ENCODE measurements at regions not wholly inside any gene's neighbourhood (a gene's known extent, or its start where the extent isn't known, plus 50 kb on each side); places are given as distances from the start of the nearest gene placed in this dataset.

DNA sequence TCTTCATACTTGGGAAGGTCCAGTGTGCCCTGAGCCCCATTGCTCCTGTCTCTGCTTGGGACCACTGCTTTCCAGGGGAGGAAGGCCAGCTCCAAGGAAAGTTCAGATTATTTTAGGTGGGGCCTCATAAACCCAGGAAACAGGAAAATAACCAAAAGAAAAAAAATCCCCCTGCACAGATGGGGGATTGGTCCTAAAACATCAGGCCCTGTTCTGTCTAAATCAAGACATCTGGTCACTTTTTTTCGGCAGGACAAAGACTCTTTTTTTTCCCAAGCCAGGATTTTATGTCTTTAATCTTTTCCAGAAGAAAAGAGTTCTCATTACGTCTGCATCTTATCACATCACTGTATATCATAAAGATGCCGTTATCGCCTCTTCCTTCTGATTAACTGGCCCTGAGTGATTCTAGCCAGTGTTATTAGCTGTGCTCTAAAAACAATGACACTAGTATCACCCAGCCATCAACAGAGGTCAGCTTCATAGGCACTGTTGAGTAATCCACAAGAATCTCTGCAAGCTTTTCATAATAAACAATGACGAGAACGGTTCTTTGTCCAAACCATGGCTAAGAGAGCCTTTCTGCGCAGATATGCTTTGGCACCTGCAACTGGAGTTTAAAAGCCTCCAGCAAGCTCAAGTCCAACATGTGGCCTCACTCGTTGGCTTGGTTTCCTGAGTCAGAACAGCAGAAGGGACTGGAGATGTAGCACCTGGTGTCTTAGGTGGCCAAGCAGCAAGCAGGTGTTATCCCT lies 138.2 kb downstream of the VAPA start:
- H3K9ac ChIP-seq (ENCODE audit: low read length), result no peak overlapping the region
- H4K20me1 ChIP-seq (ENCODE audit: insufficient read depth), result no peaks in the 10 kb centered on the region
- no peak for TF ChIP-seq ELF1 (IDR thresholded peaks at IDR 0.05; ENCODE audit: borderline replicate concordance, low read depth)
- TF ChIP-seq, protein P1, sequence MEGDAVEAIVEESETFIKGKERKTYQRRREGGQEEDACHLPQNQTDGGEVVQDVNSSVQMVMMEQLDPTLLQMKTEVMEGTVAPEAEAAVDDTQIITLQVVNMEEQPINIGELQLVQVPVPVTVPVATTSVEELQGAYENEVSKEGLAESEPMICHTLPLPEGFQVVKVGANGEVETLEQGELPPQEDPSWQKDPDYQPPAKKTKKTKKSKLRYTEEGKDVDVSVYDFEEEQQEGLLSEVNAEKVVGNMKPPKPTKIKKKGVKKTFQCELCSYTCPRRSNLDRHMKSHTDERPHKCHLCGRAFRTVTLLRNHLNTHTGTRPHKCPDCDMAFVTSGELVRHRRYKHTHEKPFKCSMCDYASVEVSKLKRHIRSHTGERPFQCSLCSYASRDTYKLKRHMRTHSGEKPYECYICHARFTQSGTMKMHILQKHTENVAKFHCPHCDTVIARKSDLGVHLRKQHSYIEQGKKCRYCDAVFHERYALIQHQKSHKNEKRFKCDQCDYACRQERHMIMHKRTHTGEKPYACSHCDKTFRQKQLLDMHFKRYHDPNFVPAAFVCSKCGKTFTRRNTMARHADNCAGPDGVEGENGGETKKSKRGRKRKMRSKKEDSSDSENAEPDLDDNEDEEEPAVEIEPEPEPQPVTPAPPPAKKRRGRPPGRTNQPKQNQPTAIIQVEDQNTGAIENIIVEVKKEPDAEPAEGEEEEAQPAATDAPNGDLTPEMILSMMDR (IDR thresholded peaks at IDR 0.05 in 2 of 3, conservative IDR thresholded peaks at IDR 0.05 in 1 of 3; ENCODE audit: borderline replicate concordance in 1 of 3, insufficient read depth in 1 of 3, low read depth in 2 of 3, low read length in 2 of 3), result no peak
- no peak for TF ChIP-seq EGR1 (IDR thresholded peaks at IDR 0.05; ENCODE audit: low read depth)
- no peak for TF ChIP-seq POLR2A (IDR thresholded peaks at IDR 0.05; ENCODE audit: borderline replicate concordance, extremely low read depth, insufficient read depth, insufficient read length)
- no peak for TF ChIP-seq CEBPB (IDR thresholded peaks at IDR 0.05; ENCODE audit: low read depth)
- TF ChIP-seq, protein P2, sequence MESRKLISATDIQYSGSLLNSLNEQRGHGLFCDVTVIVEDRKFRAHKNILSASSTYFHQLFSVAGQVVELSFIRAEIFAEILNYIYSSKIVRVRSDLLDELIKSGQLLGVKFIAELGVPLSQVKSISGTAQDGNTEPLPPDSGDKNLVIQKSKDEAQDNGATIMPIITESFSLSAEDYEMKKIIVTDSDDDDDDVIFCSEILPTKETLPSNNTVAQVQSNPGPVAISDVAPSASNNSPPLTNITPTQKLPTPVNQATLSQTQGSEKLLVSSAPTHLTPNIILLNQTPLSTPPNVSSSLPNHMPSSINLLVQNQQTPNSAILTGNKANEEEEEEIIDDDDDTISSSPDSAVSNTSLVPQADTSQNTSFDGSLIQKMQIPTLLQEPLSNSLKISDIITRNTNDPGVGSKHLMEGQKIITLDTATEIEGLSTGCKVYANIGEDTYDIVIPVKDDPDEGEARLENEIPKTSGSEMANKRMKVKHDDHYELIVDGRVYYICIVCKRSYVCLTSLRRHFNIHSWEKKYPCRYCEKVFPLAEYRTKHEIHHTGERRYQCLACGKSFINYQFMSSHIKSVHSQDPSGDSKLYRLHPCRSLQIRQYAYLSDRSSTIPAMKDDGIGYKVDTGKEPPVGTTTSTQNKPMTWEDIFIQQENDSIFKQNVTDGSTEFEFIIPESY (IDR thresholded peaks at IDR 0.05; ENCODE audit: extremely low read depth, insufficient replicate concordance, low read length), result no peak
- TF ChIP-seq EZH2 (IDR thresholded peaks at IDR 0.05), result no peak
- no peak for TF ChIP-seq SIN3A (IDR thresholded peaks at IDR 0.05; ENCODE audit: low read depth)
- TF ChIP-seq ATF3 (IDR thresholded peaks at IDR 0.05), result no peak
- no peak for TF ChIP-seq POLR2AphosphoS5 (IDR thresholded peaks at IDR 0.05; ENCODE audit: low read depth, low read length)
- TF ChIP-seq CBX3 (IDR thresholded peaks at IDR 0.05; ENCODE audit: low read depth), result no peak
- no peak for TF ChIP-seq YY1 (IDR thresholded peaks at IDR 0.05; ENCODE audit: extremely low read depth, insufficient replicate concordance, low read depth, low read length)
- no peak for TF ChIP-seq JUND (IDR thresholded peaks at IDR 0.05)
- H3K27ac ChIP-seq (ENCODE audit: low read depth, low read length), result no peak overlapping the region
- CTCF ChIA-PET, result no interaction called here
- intact Hi-C loops (cut with micrococcal nuclease), result no loop called here
- H3K9me2 ChIP-seq (ENCODE audit: insufficient read depth), result no peaks in the 10 kb centered on the region
- H2AFZ ChIP-seq (ENCODE audit: low read depth, low read length, poor library complexity, severe bottlenecking), result no peak overlapping the region
- peaks cover 15% of the 10 kb centered on the region for H3K27me3 ChIP-seq (ENCODE audit: insufficient read depth, low read length)
- POLR2A ChIA-PET, result no interaction called here
- H3K79me2 ChIP-seq (ENCODE audit: insufficient read depth, low read length), result no peaks in the 10 kb centered on the region
- no peaks in the 10 kb centered on the region for H3K36me3 ChIP-seq (ENCODE audit: control insufficient read depth in 1 of 2, insufficient read depth in 2 of 2, low read length in 2 of 2)
- no peak overlapping the region for H3K4me2 ChIP-seq (ENCODE audit: low read length)
- no TSS peak for BruUV-seq (replicated peaks)
- ATAC-seq (no peak), DNase-seq (ENCODE audit: low read depth, low spot score) (no peak)
- no peaks in the 10 kb centered on the region for H3K4me1 ChIP-seq (ENCODE audit: control insufficient read depth in 1 of 2, insufficient read depth in 2 of 2, low read length in 2 of 2)
- no peak overlapping the region for H3K4me3 ChIP-seq (replicated peaks in 1 of 2; ENCODE audit: low read depth in 1 of 2, low read length in 2 of 2)
- RAD21 ChIA-PET (ENCODE audit: low non-redundant PET in 1 of 2, low total read pairs in 2 of 2, uncharacterized antibody in 2 of 2, unreplicated experiment in 2 of 2), result no interaction called here
- no peaks in the 10 kb centered on the region for H3K9me3 ChIP-seq (ENCODE audit: control insufficient read depth in 1 of 2, insufficient read depth in 1 of 2, low read depth in 1 of 2, low read length in 2 of 2)

Measured in HCT116 (cell line).